Mesothelial cell of epicardium (in vitro differentiated cells): ENCODE measurements at regions not wholly inside any gene's neighbourhood (a gene's known extent, or its start where the extent isn't known, plus 50 kb on each side); places are given as distances from the start of the nearest gene placed in this dataset.

Experiments used
- DNase-seq, 2 experiments: peaks; one replicate each; pipeline ENCODE4 v3.0.0; 2021; ENCODE audit warnings: low spot score in 2 of 2; ENCODE audit not compliant: unreplicated experiment in 2 of 2
- H3K27ac Mint-ChIP-seq: 2 replicates; pipeline ENCODE4 v1.8.0; 2021; ENCODE audit warnings: mixed read lengths
- H3K27me3 Mint-ChIP-seq: 2 replicates; pipeline ENCODE4 v1.8.0; 2021; ENCODE audit warnings: low read depth, mixed read lengths
- H3K36me3 Mint-ChIP-seq: 2 replicates; pipeline ENCODE4 v1.8.0; 2021; ENCODE audit warnings: mixed read lengths
- H3K4me1 Mint-ChIP-seq: 2 replicates; pipeline ENCODE4 v1.8.0; 2021; ENCODE audit warnings: mixed read lengths
- H3K4me3 Mint-ChIP-seq: 2 replicates; pipeline ENCODE4 v1.8.0; 2021; ENCODE audit warnings: mild to moderate bottlenecking, moderate library complexity, mixed read lengths
- H3K9me3 Mint-ChIP-seq: 2 replicates; pipeline ENCODE4 v1.8.0; 2021; ENCODE audit warnings: mixed read lengths
- TF ChIP-seq, protein P1 (sequence below): fragments of 200-600 bp; sonication (generic); IDR thresholded peaks from one replicate; pipeline ENCODE4 v1.5.0; 2021; ENCODE audit warnings: antibody characterized with exemption; ENCODE audit not compliant: unreplicated experiment

DNA sequence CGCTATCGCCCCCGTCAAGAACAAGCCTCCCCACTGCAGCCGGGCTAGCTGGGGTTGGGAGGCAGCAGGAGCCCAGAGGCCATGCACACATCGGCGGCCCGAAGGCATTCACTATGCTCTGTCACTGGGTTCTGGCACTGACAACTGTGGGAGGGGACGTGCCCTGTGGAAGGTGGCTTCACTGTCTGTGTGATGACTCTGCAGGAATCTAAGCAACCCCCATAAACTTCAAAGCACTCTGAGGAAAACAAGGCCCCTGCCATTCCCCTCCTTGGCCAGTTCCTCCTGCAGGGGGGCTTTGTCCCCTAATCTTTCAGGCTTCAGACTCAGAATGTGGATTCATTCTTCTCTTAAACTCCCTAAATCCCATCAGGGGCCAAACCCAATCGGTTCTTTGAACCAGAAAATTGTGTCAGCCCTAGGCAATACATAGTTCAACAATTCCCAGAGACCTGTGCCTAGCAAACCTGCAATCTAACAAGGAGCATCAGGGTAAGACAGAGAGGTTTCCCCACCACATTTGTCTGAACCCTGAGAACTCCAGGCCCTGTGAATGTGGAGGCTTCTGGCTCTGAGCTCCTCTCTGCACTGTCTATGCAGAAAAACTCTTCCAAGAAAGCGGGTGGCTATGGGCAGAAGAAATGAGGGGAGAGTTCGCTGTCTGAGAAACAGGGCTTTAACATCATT, 1477.2 kb downstream of the TBC1D22A start:
- no peak for DNase-seq
- H3K27ac Mint-ChIP-seq = no peak overlapping the region
- TF ChIP-seq, protein P1, sequence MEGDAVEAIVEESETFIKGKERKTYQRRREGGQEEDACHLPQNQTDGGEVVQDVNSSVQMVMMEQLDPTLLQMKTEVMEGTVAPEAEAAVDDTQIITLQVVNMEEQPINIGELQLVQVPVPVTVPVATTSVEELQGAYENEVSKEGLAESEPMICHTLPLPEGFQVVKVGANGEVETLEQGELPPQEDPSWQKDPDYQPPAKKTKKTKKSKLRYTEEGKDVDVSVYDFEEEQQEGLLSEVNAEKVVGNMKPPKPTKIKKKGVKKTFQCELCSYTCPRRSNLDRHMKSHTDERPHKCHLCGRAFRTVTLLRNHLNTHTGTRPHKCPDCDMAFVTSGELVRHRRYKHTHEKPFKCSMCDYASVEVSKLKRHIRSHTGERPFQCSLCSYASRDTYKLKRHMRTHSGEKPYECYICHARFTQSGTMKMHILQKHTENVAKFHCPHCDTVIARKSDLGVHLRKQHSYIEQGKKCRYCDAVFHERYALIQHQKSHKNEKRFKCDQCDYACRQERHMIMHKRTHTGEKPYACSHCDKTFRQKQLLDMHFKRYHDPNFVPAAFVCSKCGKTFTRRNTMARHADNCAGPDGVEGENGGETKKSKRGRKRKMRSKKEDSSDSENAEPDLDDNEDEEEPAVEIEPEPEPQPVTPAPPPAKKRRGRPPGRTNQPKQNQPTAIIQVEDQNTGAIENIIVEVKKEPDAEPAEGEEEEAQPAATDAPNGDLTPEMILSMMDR = no peak

DNA sequence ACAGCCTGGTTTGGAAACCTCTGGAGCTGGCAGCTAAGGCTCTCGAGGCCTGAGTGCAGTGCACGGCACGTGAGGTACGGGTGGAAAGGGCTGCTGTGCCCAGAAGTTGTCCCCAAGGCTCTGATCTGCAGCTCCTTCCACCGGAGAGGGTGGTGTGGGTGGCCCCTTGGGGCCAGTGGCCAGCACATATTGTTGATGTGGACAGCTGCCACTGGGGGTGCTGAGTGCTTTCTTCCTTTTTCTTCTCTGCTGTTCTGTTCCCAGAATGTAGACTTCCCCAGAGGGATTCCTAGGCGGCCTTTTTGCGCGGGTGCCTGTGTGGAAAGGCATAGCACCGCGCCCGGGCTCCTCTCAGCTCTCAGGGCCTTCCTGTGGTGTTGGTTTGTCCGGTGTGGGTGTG, 1476.5 kb downstream of the TBC1D22A start:
- H3K27me3 Mint-ChIP-seq = peaks cover 22% of the 10 kb centered on the region
- no peak for DNase-seq
- H3K27ac Mint-ChIP-seq = no peak overlapping the region
- peaks cover 14% of the 10 kb centered on the region for H3K4me1 Mint-ChIP-seq
- peaks cover 5% of the 10 kb centered on the region for H3K9me3 Mint-ChIP-seq
- no peaks in the 10 kb centered on the region for H3K36me3 Mint-ChIP-seq
- TF ChIP-seq, protein P1 = no peak
- H3K4me3 Mint-ChIP-seq = no peak overlapping the region

More for the DNA sequence above, 1477.2 kb downstream of the TBC1D22A start:
- Mint-ChIP-seq H3K27me3 (peaks cover 22% of the 10 kb centered on the region), H3K9me3 (peaks cover 2% of the 10 kb centered on the region), H3K4me3 (no peak overlapping the region), H3K4me1 (peaks cover 14% of the 10 kb centered on the region), H3K36me3 (no peaks in the 10 kb centered on the region)

DNA sequence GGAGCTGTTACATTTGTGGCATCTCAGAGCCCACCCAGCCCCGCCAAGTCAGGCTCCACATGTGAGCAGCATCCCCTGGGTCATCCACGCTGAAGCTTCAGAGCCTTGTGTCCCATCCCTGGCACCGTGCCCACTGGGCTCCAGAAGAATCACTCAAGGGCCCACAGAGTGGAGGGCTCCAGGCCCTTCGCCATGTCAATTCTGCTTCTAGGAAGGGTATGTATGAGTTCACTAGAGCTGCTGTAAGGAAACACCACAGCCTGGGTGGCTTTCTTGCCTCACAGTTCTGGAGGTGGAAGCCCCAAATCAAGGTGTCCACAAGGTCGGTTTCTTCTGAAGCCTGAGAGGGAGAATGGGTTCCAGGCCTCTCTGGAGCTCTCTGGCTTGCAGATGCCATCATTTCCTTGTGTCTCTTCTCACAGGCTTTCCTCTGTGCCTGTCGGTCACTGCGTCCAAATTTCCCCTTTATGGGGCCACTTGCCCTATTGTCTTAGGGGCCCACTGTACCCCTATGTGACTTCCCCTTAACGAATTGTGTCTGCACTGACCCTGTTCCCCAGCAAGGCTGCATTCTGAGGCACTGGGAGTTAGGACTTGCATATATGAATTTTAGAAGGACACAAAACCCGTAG, 1476.0 kb downstream of the TBC1D22A start:
- TF ChIP-seq, protein P1 = no peak
- no peak for DNase-seq
- Mint-ChIP-seq H3K27ac (no peak overlapping the region), H3K36me3 (no peaks in the 10 kb centered on the region), H3K4me1 (peaks cover 14% of the 10 kb centered on the region), H3K9me3 (peaks cover 11% of the 10 kb centered on the region), H3K27me3 (peaks cover 18% of the 10 kb centered on the region), H3K4me3 (no peak overlapping the region)

DNA sequence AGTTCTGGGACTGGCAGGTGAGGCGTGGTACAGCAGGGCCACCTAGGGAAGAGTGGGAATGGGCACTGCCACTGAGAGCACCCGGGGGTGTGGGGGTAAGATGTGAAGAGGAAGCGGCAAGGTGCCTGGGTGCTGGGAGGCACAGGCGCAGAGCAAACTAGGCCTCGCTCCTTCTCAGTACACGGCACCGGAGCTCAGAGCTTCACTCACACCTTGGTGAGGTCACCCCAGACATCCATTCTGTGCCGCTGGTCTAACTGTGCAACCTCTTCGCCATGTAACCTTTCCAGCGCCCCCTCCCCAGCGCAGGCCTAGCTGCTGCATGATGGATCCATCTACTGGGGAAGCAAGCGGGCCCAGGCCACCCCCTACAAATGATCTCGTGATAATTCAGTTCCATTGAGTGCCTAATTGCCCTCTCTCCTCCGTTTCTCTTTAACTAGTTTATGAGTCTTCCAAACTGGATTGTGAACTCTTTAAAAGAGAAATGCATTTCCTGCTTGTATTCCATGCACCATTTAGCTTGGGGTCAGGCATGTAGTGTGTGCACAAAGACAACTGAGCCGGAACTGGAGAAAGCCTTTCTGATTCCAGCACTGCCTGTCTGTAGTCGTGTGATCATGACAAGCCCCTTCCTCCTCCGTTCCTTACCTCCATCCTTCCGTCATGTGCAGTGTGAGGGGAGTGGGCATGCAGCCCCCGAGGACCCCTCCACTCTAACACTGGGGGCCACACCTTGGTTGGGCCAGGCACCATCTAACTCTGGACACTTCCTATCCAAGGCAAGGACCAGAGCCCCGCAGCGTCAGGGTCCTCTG, 1475.2 kb downstream of the TBC1D22A start:
- H3K4me3 Mint-ChIP-seq = no peak overlapping the region

DNA sequence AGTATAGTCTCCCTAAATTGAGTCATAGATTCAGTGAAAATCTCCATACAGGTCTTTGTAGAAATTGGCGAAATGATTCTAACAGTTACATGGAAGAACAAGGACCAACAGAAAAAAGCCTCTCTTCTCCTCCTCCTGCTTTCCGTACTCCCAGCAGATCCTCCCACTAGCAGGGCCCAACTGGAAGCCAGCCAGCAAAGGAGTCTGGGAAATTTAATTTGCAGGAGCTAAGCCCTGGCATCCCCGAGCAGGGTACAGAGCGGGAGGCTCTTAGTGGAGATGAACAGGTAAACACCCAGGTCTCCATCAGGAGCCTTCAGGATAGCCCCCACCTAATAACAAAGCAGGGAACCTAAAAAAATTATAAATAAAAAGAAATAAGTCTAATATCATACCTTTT, 1473.8 kb downstream of the TBC1D22A start:
- peaks cover 21% of the 10 kb centered on the region for H3K9me3 Mint-ChIP-seq
- H3K36me3 Mint-ChIP-seq = no peaks in the 10 kb centered on the region
- peaks cover 18% of the 10 kb centered on the region for H3K27me3 Mint-ChIP-seq
- TF ChIP-seq, protein P1 = no peak
- H3K4me3 Mint-ChIP-seq = no peak overlapping the region
- peaks cover 14% of the 10 kb centered on the region for H3K4me1 Mint-ChIP-seq
- DNase-seq = no peak
- no peak overlapping the region for H3K27ac Mint-ChIP-seq

More for the DNA sequence above, 1475.2 kb downstream of the TBC1D22A start:
- Mint-ChIP-seq H3K27ac (no peak overlapping the region), H3K27me3 (peaks cover 18% of the 10 kb centered on the region), H3K9me3 (peaks cover 11% of the 10 kb centered on the region), H3K4me1 (peaks cover 14% of the 10 kb centered on the region), H3K36me3 (no peaks in the 10 kb centered on the region)
- no peak for DNase-seq
- TF ChIP-seq, protein P1 = no peak
